ENCODE measurements at regions not wholly inside any gene's neighbourhood (a gene's known extent, or its start where the extent isn't known, plus 50 kb on each side); places are given as distances from the start of the nearest gene placed in this dataset.

- no peak for DNase-seq (ENCODE audit: low spot score)
- in situ Hi-C loops (cut with MboI; ENCODE audit: low pct_unique_long_range_greater_than_20kb, low sequenced_read_pairs, unreplicated experiment), result no loop called here
- TF ChIP-seq CTCF (IDR thresholded peaks at IDR 0.05; ENCODE audit: extremely low read depth, insufficient read depth, missing control alignments), result no peak
Observed at GRCh38 chrX:97666890-97667289, 783.2 kb downstream of the RPA4 start.

GRCh38 chrX:97668126-97668525 is 784.4 kb downstream of the RPA4 start:
- TF ChIP-seq CTCF (IDR thresholded peaks at IDR 0.05; ENCODE audit: extremely low read depth, insufficient read depth, missing control alignments), result no peak
- in situ Hi-C loops (cut with MboI; ENCODE audit: low pct_unique_long_range_greater_than_20kb, low sequenced_read_pairs, unreplicated experiment), result no loop called here
- no peak for DNase-seq (ENCODE audit: low spot score)

- in situ Hi-C loops (cut with MboI; ENCODE audit: low pct_unique_long_range_greater_than_20kb, low sequenced_read_pairs, unreplicated experiment), result no loop called here
- no peak for TF ChIP-seq CTCF (IDR thresholded peaks at IDR 0.05; ENCODE audit: extremely low read depth, insufficient read depth, missing control alignments)
- DNase-seq (ENCODE audit: low spot score), result no peak
Observed at GRCh38 chrX:97672138-97672537, 788.4 kb downstream of the RPA4 start.

GRCh38 chrX:97672608-97673007 is 788.9 kb downstream of the RPA4 start:
- in situ Hi-C loops (cut with MboI; ENCODE audit: low pct_unique_long_range_greater_than_20kb, low sequenced_read_pairs, unreplicated experiment), result no loop called here
- no peak for DNase-seq (ENCODE audit: low spot score)
- TF ChIP-seq CTCF (IDR thresholded peaks at IDR 0.05; ENCODE audit: extremely low read depth, insufficient read depth, missing control alignments), result no peak

GRCh38 chrX:97673135-97673534 is 789.4 kb downstream of the RPA4 start:
- in situ Hi-C loops (cut with MboI; ENCODE audit: low pct_unique_long_range_greater_than_20kb, low sequenced_read_pairs, unreplicated experiment), result no loop called here
- DNase-seq (ENCODE audit: low spot score), result no peak

GRCh38 chrX:97682991-97683840 is 799.5 kb downstream of the RPA4 start:
- in situ Hi-C loops (cut with MboI; ENCODE audit: low pct_unique_long_range_greater_than_20kb, low sequenced_read_pairs, unreplicated experiment), result no loop called here
- no peak for DNase-seq (ENCODE audit: low spot score)

More at GRCh38 chrX:97673135-97673534, 789.4 kb downstream of the RPA4 start:
- TF ChIP-seq CTCF (IDR thresholded peaks at IDR 0.05; ENCODE audit: extremely low read depth, insufficient read depth, missing control alignments), result no peak

More at GRCh38 chrX:97682991-97683840, 799.5 kb downstream of the RPA4 start:
- TF ChIP-seq CTCF (IDR thresholded peaks at IDR 0.05; ENCODE audit: extremely low read depth, insufficient read depth, missing control alignments), result no peak
